ENCODE measurements at regions not wholly inside any gene's neighbourhood (a gene's known extent, or its start where the extent isn't known, plus 50 kb on each side); places are given as distances from the start of the nearest gene placed in this dataset.
A peak's percentile ranks its signal among the peaks of the same experiment; 100 is the strongest.

DNA sequence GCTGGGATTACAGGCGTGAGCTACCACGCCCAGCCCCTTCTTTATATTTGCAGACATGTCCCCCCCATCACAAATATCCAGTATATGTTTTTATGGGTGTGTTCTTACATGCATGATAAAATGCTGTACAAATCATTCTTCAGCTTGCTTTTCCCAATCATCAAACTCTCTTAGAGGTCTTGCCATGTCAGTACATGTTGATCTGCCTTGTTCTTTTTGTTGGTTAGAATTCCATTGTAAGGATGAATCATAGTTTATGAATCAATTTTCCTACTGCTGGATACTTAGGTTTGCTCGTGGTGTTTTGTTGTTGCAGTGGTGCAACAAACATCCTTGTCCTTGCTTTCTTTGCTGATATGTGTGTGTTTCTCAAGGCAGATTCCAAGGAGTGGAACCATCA lies 79.9 kb upstream of the NEURL1B start:
- Histone ChIP-seq H2BK15ac (ENCODE audit: low read length) (no peak overlapping the region), H3K4me2 (ENCODE audit: insufficient read depth, low read length, poor library complexity, severe bottlenecking) (no peak overlapping the region), H3K23ac (ENCODE audit: low read depth, low read length, poor library complexity) (no peak overlapping the region), H2BK12ac (ENCODE audit: low read length) (no peak overlapping the region), H3K18ac (ENCODE audit: low read length) (no peak overlapping the region), H2AK5ac (ENCODE audit: low read depth, low read length) (no peak overlapping the region), H3K36me3 (replicated peaks in 1 of 2; ENCODE audit: control insufficient read depth in 2 of 2, insufficient read depth in 2 of 2, low read length in 2 of 2) (no peaks in the 10 kb centered on the region), H2BK5ac (ENCODE audit: low read length) (no peak overlapping the region), H4K8ac (ENCODE audit: low read depth, low read length) (no peak overlapping the region), H3K4ac (ENCODE audit: low read length) (no peak overlapping the region), H3K79me1 (ENCODE audit: low read depth, low read length) (no peaks in the 10 kb centered on the region), H3K27ac (replicated peaks; ENCODE audit: low read length) (no peak overlapping the region), H3K9ac (ENCODE audit: low read depth, low read length, poor library complexity) (no peak overlapping the region), H4K91ac (ENCODE audit: low read depth, low read length, poor library complexity) (no peak overlapping the region), H3K4me1 (ENCODE audit: control insufficient read depth in 2 of 2, insufficient read depth in 1 of 2, low read depth in 1 of 2, low read length in 2 of 2) (peaks cover 16 to 24% of the 10 kb centered on the region in 2 donors), H3K9me3 (replicated peaks in 1 of 2; ENCODE audit: control insufficient read depth in 2 of 2, insufficient read depth in 1 of 2, low read depth in 1 of 2, low read length in 2 of 2) (no peaks in the 10 kb centered on the region), H2BK120ac (ENCODE audit: low read depth, low read length) (no peak overlapping the region), H3K4me3 (ENCODE audit: low read length in 2 of 2) (no peak overlapping the region), H3K27me3 (ENCODE audit: control insufficient read depth in 3 of 3, insufficient read depth in 3 of 3, low read depth in 1 of 3, low read length in 3 of 3) (peaks cover 0 to 36% (median 0%) of the 10 kb centered on the region in 3 experiments), H2AFZ (ENCODE audit: low read length) (no peak overlapping the region), H3K14ac (ENCODE audit: low read length) (no peak overlapping the region)
- WGBS, 2 donors (ENCODE audit: extremely low coverage in 2 of 2, insufficient read length in 2 of 2, insufficient replicate concordance in 1 of 2): no CpG with 5 or more reads among the region's 3 CpGs
- DNase-seq (ENCODE audit: low spot score): no peak

DNA sequence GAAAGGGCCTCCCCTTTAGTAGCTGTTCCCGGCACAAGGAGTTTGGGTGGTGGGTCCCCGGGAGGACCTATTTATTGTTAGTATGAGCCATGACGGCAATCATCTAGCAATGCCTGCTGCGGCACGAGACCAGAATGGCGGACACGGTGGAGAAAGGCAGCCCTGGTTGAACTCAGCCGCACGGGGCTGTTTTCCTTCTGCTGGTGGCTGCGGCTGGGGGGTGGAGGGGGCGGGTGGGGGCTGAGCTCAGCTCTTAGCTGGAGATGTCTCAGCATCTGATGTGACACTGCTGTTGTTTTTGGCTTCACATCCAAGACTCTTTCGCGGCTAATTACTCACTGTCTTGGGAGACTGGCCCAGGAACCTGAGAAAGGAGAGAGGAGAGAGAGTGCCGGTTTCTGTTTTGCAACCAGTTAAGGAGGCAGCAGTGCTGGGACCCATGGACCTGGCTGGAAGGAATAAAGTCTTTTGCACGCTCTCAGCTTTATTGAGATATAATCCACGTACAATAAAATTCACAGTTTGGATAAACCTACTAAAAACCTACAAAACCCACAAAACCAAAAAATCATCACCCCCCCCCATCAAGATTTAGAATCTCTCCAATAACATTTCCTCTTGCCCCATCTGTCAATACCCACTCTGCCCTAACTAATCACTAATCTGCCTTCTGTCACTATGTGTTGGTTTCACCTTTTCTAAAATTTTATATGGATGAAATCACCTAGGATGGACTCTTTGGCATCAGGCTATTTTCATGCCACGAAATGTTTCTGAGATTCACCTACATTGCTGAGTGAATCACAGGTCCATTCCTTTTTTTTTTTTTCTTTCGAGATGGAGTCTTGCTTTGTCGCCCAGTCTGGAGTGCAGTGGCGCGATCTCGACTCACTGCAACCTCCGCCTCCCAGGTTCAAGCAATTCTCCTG lies 81.8 kb upstream of the NEURL1B start:
- no peaks in the 10 kb centered on the region for H3K79me1 ChIP-seq (ENCODE audit: low read depth, low read length)
- H3K4me2 ChIP-seq (ENCODE audit: insufficient read depth, low read length, poor library complexity, severe bottlenecking): no peak overlapping the region
- no peak overlapping the region for H2BK15ac ChIP-seq (ENCODE audit: low read length)
- peak overlapping the region; percentile 64 for H2AK5ac ChIP-seq (ENCODE audit: low read depth, low read length)
- H4K8ac ChIP-seq (ENCODE audit: low read depth, low read length): no peak overlapping the region
- no peak overlapping the region for H2BK120ac ChIP-seq (ENCODE audit: low read depth, low read length)
- H3K9ac ChIP-seq (ENCODE audit: low read depth, low read length, poor library complexity): no peak overlapping the region
- no peak for DNase-seq (ENCODE audit: low spot score)
- H3K23ac ChIP-seq (ENCODE audit: low read depth, low read length, poor library complexity): no peak overlapping the region
- no peak overlapping the region for H3K18ac ChIP-seq (ENCODE audit: low read length)
- H3K36me3 ChIP-seq (replicated peaks in 1 of 2; ENCODE audit: control insufficient read depth in 2 of 2, insufficient read depth in 2 of 2, low read length in 2 of 2): no peaks in the 10 kb centered on the region
- H4K91ac ChIP-seq (ENCODE audit: low read depth, low read length, poor library complexity): no peak overlapping the region
- no CpG with 5 or more reads among the region's 23 CpGs for WGBS, 2 donors (ENCODE audit: extremely low coverage in 2 of 2, insufficient read length in 2 of 2, insufficient replicate concordance in 1 of 2)
- H3K27me3 ChIP-seq (ENCODE audit: control insufficient read depth in 3 of 3, insufficient read depth in 3 of 3, low read depth in 1 of 3, low read length in 3 of 3): peaks cover 0 to 18% (median 0%) of the 10 kb centered on the region in 3 experiments
- no peak overlapping the region for H3K4me3 ChIP-seq (ENCODE audit: low read length in 2 of 2)
- H3K4me1 ChIP-seq (ENCODE audit: control insufficient read depth in 2 of 2, insufficient read depth in 1 of 2, low read depth in 1 of 2, low read length in 2 of 2): peaks cover 16 to 23% of the 10 kb centered on the region in 2 donors
- H2BK12ac ChIP-seq (ENCODE audit: low read length): no peak overlapping the region
- H2AFZ ChIP-seq (ENCODE audit: low read length): no peak overlapping the region
- no peak overlapping the region for H2BK5ac ChIP-seq (ENCODE audit: low read length)
- no peak overlapping the region for H3K14ac ChIP-seq (ENCODE audit: low read length)
- H3K27ac ChIP-seq (replicated peaks; ENCODE audit: low read length): no peak overlapping the region
- H3K4ac ChIP-seq (ENCODE audit: low read length): no peak overlapping the region
- no peaks in the 10 kb centered on the region for H3K9me3 ChIP-seq (replicated peaks in 1 of 2; ENCODE audit: control insufficient read depth in 2 of 2, insufficient read depth in 1 of 2, low read depth in 1 of 2, low read length in 2 of 2)

DNA sequence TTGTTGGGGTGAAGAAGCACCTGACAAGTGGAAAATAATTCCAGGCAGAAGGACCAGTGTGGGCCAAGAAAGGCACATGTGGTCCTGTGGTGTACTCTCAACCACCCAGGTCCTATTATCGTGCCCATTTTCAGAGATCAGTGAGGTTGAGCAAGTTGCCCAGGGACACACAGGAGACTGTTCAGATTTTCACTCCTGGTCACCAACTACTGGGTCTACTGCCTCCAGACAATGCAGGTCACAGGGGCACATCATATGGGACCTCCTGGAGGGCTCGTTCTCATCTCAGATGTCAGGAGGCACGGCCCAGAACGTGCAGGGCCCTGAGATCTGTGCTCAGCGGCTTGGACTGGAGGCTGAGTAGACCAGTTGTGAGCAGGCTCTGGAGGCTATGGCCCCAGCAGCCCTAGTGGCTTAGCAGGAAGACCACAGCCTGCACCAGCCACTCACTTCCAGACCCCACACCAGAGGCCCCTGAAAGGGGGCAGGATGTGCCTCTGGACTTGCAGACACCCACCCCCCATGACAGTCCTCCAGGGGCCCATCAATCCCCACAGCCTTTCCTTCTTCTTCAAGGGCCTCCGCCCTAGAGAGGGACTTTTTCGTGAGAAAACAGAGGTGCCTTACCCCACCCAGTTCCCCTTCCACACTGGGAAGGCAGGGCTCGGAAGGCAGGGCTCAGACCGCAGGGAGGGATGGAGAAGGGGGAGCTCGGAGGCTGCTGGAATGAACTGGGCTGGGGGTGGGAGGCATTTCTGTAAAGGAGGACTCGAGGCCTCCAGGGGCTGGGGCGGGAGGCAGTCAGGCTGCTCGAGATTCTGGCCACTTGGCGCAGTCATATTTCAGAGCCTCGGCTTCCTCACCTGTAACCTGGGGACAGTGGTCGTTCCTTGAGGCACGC lies 82.7 kb upstream of the NEURL1B start:
- Histone ChIP-seq H3K4me3 (ENCODE audit: low read length in 2 of 2) (no peak overlapping the region), H3K4me2 (ENCODE audit: insufficient read depth, low read length, poor library complexity, severe bottlenecking) (no peak overlapping the region), H2BK12ac (ENCODE audit: low read length) (peak overlapping the region; percentile 2), H2BK120ac (ENCODE audit: low read depth, low read length) (no peak overlapping the region), H3K9ac (ENCODE audit: low read depth, low read length, poor library complexity) (no peak overlapping the region), H2BK15ac (ENCODE audit: low read length) (peak overlapping the region; percentile 11), H3K27me3 (ENCODE audit: control insufficient read depth in 3 of 3, insufficient read depth in 3 of 3, low read depth in 1 of 3, low read length in 3 of 3) (peaks cover 0 to 10% (median 0%) of the 10 kb centered on the region in 3 experiments), H3K27ac (replicated peaks; ENCODE audit: low read length) (no peak overlapping the region), H3K4me1 (ENCODE audit: control insufficient read depth in 2 of 2, insufficient read depth in 1 of 2, low read depth in 1 of 2, low read length in 2 of 2) (peaks cover 16 to 21% of the 10 kb centered on the region in 2 donors), H3K23ac (ENCODE audit: low read depth, low read length, poor library complexity) (no peak overlapping the region), H2BK5ac (ENCODE audit: low read length) (no peak overlapping the region), H3K9me3 (replicated peaks in 1 of 2; ENCODE audit: control insufficient read depth in 2 of 2, insufficient read depth in 1 of 2, low read depth in 1 of 2, low read length in 2 of 2) (no peaks in the 10 kb centered on the region), H3K14ac (ENCODE audit: low read length) (no peak overlapping the region), H2AFZ (ENCODE audit: low read length) (no peak overlapping the region), H3K18ac (ENCODE audit: low read length) (peak overlapping the region; percentile 29), H4K8ac (ENCODE audit: low read depth, low read length) (no peak overlapping the region), H2AK5ac (ENCODE audit: low read depth, low read length) (peak overlapping the region; percentile 64), H4K91ac (ENCODE audit: low read depth, low read length, poor library complexity) (no peak overlapping the region), H3K79me1 (ENCODE audit: low read depth, low read length) (no peaks in the 10 kb centered on the region), H3K36me3 (replicated peaks in 1 of 2; ENCODE audit: control insufficient read depth in 2 of 2, insufficient read depth in 2 of 2, low read length in 2 of 2) (no peaks in the 10 kb centered on the region), H3K4ac (ENCODE audit: low read length) (no peak overlapping the region)
- no peak for DNase-seq (ENCODE audit: low spot score)
- WGBS, 2 donors (ENCODE audit: extremely low coverage in 2 of 2, insufficient read length in 2 of 2, insufficient replicate concordance in 1 of 2): no CpG with 5 or more reads among the region's 17 CpGs

All from neuronal stem cell (in vitro differentiated cells).